SK-N-SH (cell line): ENCODE measurements at regions not wholly inside any gene's neighbourhood (a gene's known extent, or its start where the extent isn't known, plus 50 kb on each side); places are given as distances from the start of the nearest gene placed in this dataset.

Experiments
- CTCF ChIA-PET: fragments of 300-600, 350-600 bp; formaldehyde crosslinking; extraction: SDS; loops from one replicate; lab custom pipeline; 2021; lab: Yijun Ruan, JAX
- POLR2A ChIA-PET: fragments of 350-600 bp; sonication (Branson Sonifier 250); formaldehyde crosslinking; extraction: SDS; loops from one replicate; lab custom pipeline; 2020; ENCODE audit warnings: antibody characterized with exemption, inconsistent platforms; lab: Yijun Ruan, JAX
- DNase-seq: peaks from one replicate; pipeline ENCODE4 v3.0.0; 2012
- H2AFZ ChIP-seq: fragments of 200-600 bp; sonication (generic); 2 replicates; pipeline ENCODE4 v1.8.1; 2016; ENCODE audit warnings: antibody characterized with exemption, mild to moderate bottlenecking, low read depth
- H3F3A ChIP-seq: fragments of 200-600 bp; sonication (generic); replicated peaks from 2 replicates; pipeline ENCODE3; 2016; ENCODE audit warnings: antibody characterized with exemption, mild to moderate bottlenecking; ENCODE audit not compliant: insufficient read depth
- H3K27ac ChIP-seq, 2 experiments: fragments of 200-500 bp in 1 of 2; fragments of 200-600 bp in 1 of 2; sonication (Bioruptor generic) in 1 of 2; sonication (generic), shearing (Covaris generic) in 1 of 2; 2 replicates each; pipeline versions ENCODE4 v1.5.1 to v1.6.1; 2014 to 2016; ENCODE audit warnings: low read depth in 2 of 2, inconsistent platforms in 1 of 2, low read length in 1 of 2, mild to moderate bottlenecking in 1 of 2, mixed read lengths in 1 of 2
- H3K27me3 ChIP-seq: fragments of 200-600 bp; sonication (generic), shearing (Covaris generic); 2 replicates; pipeline ENCODE4 v1.6.1; 2016; ENCODE audit warnings: mixed run types; ENCODE audit not compliant: insufficient read depth
- H3K36me3 ChIP-seq, 2 experiments: fragments of 200-500 bp in 1 of 2; fragments of 200-600 bp in 1 of 2; sonication (Bioruptor generic) in 1 of 2; sonication (generic) in 1 of 2; replicated peaks in 1 of 2; 2 replicates each; pipeline versions ENCODE3 to v1.5.1; 2014 to 2016; ENCODE audit warnings: low read length in 1 of 2, mild to moderate bottlenecking in 1 of 2; ENCODE audit not compliant: insufficient read depth in 2 of 2, control insufficient read depth in 1 of 2
- H3K4me1 ChIP-seq, 2 experiments: fragments of 200-500 bp in 1 of 2; fragments of 200-600 bp in 1 of 2; sonication (Bioruptor generic) in 1 of 2; sonication (generic), shearing (Covaris generic) in 1 of 2; 2 replicates each; pipeline versions ENCODE4 v1.5.1 to v1.6.1; 2014 to 2016; ENCODE audit warnings: low read depth in 1 of 2, low read length in 1 of 2, mixed run types in 1 of 2; ENCODE audit not compliant: insufficient read depth in 2 of 2, control insufficient read depth in 1 of 2
- H3K4me2 ChIP-seq: fragments of 200-600 bp; sonication (generic), shearing (Covaris generic); 2 replicates; pipeline ENCODE4 v1.6.1; 2017; ENCODE audit warnings: mixed run types
- H3K4me3 ChIP-seq, 2 experiments: fragments of 200-500 bp in 1 of 2; fragments of 200-600 bp in 1 of 2; sonication (Bioruptor generic) in 1 of 2; sonication (generic), shearing (Covaris generic) in 1 of 2; 2 replicates each; pipeline versions ENCODE4 v1.5.1 to v1.8.1; 2014 to 2016; ENCODE audit warnings: low read depth in 2 of 2, inconsistent platforms in 1 of 2, low read length in 1 of 2, mild to moderate bottlenecking in 1 of 2, mixed read lengths in 1 of 2, moderate library complexity in 1 of 2
- H3K79me2 ChIP-seq: fragments of 200-600 bp; sonication (generic); 2 replicates; pipeline ENCODE4 v1.8.1; 2017; ENCODE audit warnings: mild to moderate bottlenecking; ENCODE audit not compliant: insufficient read depth
- H3K9ac ChIP-seq: fragments of 200-600 bp; sonication (generic); 2 replicates; pipeline ENCODE4 v1.6.1; 2017; ENCODE audit warnings: mixed run types
- H3K9me2 ChIP-seq: fragments of 200-600 bp; sonication (generic); 2 replicates; pipeline ENCODE4 v1.6.1; 2017; ENCODE audit warnings: mixed run types
- H3K9me3 ChIP-seq: fragments of 200-600 bp; sonication (generic); 2 replicates; pipeline ENCODE4 v1.6.1; 2017; ENCODE audit warnings: mixed run types, mild to moderate bottlenecking, moderate library complexity
- H4K20me1 ChIP-seq: fragments of 200-600 bp; sonication (generic); 2 replicates; pipeline ENCODE4 v1.6.1; 2017; ENCODE audit warnings: mild to moderate bottlenecking, mixed run types; ENCODE audit not compliant: insufficient read depth
- CHD2 ChIP-seq: fragments of 150-350 bp; IDR thresholded peaks from 2 replicates; pipeline ENCODE4 v1.6.1; 2018; ENCODE audit warnings: low read length; ENCODE audit not compliant: partially characterized antibody
- ELF1 ChIP-seq: IDR thresholded peaks from 2 replicates; pipeline ENCODE4 v1.4.0; 2012
- FOXM1 ChIP-seq: IDR thresholded peaks from 2 replicates; pipeline ENCODE4 v1.4.0; 2012; ENCODE audit warnings: low read depth, mild to moderate bottlenecking
- JUND ChIP-seq: IDR thresholded peaks from 2 replicates; pipeline ENCODE4 v1.4.0; 2012
- MAX ChIP-seq: IDR thresholded peaks from 2 replicates; pipeline ENCODE4 v1.4.0; 2012; ENCODE audit warnings: low read depth
- RCOR1 ChIP-seq: fragments of 150-350 bp; IDR thresholded peaks from 2 replicates; pipeline ENCODE4 v1.6.1; 2017; ENCODE audit warnings: antibody characterized with exemption, low read length
- SIN3A ChIP-seq: IDR thresholded peaks from 2 replicates; pipeline ENCODE4 v1.6.1; 2012; ENCODE audit warnings: low read depth, mild to moderate bottlenecking, low read length, moderate library complexity, borderline replicate concordance
- TAF1 ChIP-seq: IDR thresholded peaks from 2 replicates; pipeline ENCODE4 v1.6.1; 2012; ENCODE audit warnings: low read depth, mild to moderate bottlenecking, low read length, moderate library complexity, borderline replicate concordance
- TEAD4 ChIP-seq: IDR thresholded peaks from 2 replicates; pipeline ENCODE4 v1.4.0; 2012; ENCODE audit warnings: mild to moderate bottlenecking, borderline replicate concordance; ENCODE audit not compliant: insufficient read depth
- USF2 ChIP-seq: fragments of 150-350 bp; IDR thresholded peaks from 2 replicates; pipeline ENCODE4 v1.6.1; 2017; ENCODE audit warnings: antibody characterized with exemption, low read length, low read depth, borderline replicate concordance
- YY1 ChIP-seq: IDR thresholded peaks from 2 replicates; pipeline ENCODE4 v1.4.0; 2012; ENCODE audit warnings: low read depth, mild to moderate bottlenecking
- WGBS: methylation state at CpG from one replicate; pipeline ENCODE4 v1.1.6; 2017; ENCODE audit warnings: low lambda C conversion rate; 5-methylcytosine and 5-hydroxymethylcytosine counted together
- TF ChIP-seq, protein P1 (sequence below): IDR thresholded peaks from 2 replicates; pipeline ENCODE4; 2012

- Histone ChIP-seq H3K27me3 (peaks cover under 1% of the 10 kb centered on the region), H4K20me1 (no peaks in the 10 kb centered on the region), H3K79me2 (no peaks in the 10 kb centered on the region), H3K4me2 (no peak overlapping the region), H3F3A (no peaks in the 10 kb centered on the region), H3K27ac (no peak overlapping the region), H3K36me3 (no peaks in the 10 kb centered on the region), H3K9me3 (no peaks in the 10 kb centered on the region), H3K4me3 (no peak overlapping the region), H3K9me2 (no peaks in the 10 kb centered on the region), H3K9ac (no peak overlapping the region), H3K4me1 (no peaks in the 10 kb centered on the region), H2AFZ (no peak overlapping the region)
- ChIA-PET POLR2A (no interaction called here), CTCF (no interaction called here)
- no peak for DNase-seq
- TF ChIP-seq TAF1 (no peak), RCOR1 (no peak), MAX (no peak), USF2 (no peak), YY1 (no peak), SIN3A (no peak)
Observed at GRCh38 chr14:56933446-56933845, 123.2 kb upstream of the OTX2 start.

- TF ChIP-seq ELF1 (no peak), JUND (no peak), CHD2 (no peak), FOXM1 (no peak), TEAD4 (no peak)
- TF ChIP-seq, protein P1, sequence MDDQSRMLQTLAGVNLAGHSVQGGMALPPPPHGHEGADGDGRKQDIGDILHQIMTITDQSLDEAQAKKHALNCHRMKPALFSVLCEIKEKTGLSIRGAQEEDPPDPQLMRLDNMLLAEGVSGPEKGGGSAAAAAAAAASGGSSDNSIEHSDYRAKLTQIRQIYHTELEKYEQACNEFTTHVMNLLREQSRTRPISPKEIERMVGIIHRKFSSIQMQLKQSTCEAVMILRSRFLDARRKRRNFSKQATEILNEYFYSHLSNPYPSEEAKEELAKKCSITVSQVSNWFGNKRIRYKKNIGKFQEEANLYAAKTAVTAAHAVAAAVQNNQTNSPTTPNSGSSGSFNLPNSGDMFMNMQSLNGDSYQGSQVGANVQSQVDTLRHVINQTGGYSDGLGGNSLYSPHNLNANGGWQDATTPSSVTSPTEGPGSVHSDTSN: no peak
- H3K36me3 ChIP-seq: no peaks in the 10 kb centered on the region
- H3K9me2 ChIP-seq: no peaks in the 10 kb centered on the region
- H4K20me1 ChIP-seq: no peaks in the 10 kb centered on the region
- ChIA-PET CTCF (no interaction called here), POLR2A (no interaction called here)
- H3K27ac ChIP-seq: no peak overlapping the region
- 0% methylated on average over 3 of the region's 3 CpGs for WGBS
- no peaks in the 10 kb centered on the region for H3K27me3 ChIP-seq
- H3K4me1 ChIP-seq: no peaks in the 10 kb centered on the region
- H3K4me2 ChIP-seq: no peak overlapping the region
- H3K79me2 ChIP-seq: no peaks in the 10 kb centered on the region
- H3K9ac ChIP-seq: no peak overlapping the region
- H3K4me3 ChIP-seq: no peak overlapping the region
- H3F3A ChIP-seq: no peaks in the 10 kb centered on the region
- H3K9me3 ChIP-seq: no peaks in the 10 kb centered on the region
- no peak overlapping the region for H2AFZ ChIP-seq
- DNase-seq: no peak
Observed at GRCh38 chr14:56918849-56919574, 108.7 kb upstream of the OTX2 start.
